ENCODE measurements at regions not wholly inside any gene's neighbourhood (a gene's known extent, or its start where the extent isn't known, plus 50 kb on each side); places are given as distances from the start of the nearest gene placed in this dataset.

DNA sequence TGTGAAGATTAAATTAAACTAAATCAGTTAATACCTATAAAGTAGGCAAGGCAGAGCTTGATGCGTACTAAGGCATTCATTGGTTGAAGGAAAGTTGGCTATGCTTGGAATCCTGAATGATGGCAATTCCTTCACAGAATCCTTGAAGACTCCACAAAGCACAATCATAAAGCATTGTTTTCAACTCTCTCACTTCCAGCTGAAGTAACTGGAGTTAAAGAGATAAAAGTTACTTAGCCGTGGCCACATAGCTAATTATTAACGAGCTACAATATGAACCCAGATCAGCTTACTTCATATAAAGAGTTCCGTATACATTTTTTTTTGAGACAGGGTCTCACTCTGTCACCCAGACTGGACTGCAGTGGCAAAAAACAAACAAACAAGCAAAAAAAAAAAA is 483.9 kb upstream of the DDX18 start:
- no peak for TF ChIP-seq EZH2 (IDR thresholded peaks at IDR 0.05; ENCODE audit: insufficient read depth, poor library complexity, severe bottlenecking)
- TF ChIP-seq EZH2phosphoT487 (IDR thresholded peaks at IDR 0.05; ENCODE audit: insufficient read depth, low read depth): no peak
